Left lobe of liver (tissue), 2 donors: ENCODE measurements at regions not wholly inside any gene's neighbourhood (a gene's known extent, or its start where the extent isn't known, plus 50 kb on each side); places are given as distances from the start of the nearest gene placed in this dataset.
"Not testable (repeated sequence)": the region's sequence is repeated elsewhere in the genome, so short reads cannot be mapped to it uniquely, and the experiment has no call there.

Source experiments
- ATAC-seq: fragments of 200-7000 bp; cut with Tn5 transposase; one replicate; pipeline ENCODE4 v1.9.1; 2020; ENCODE audit warnings: mild to moderate bottlenecking, moderate library complexity
- DNase-seq: peaks from one replicate; pipeline ENCODE4 v3.0.0-alpha.2; 2020; ENCODE audit warnings: low spot score
- donor health status: DM: no; HTN: no; CAD: no; lungs with moderate emphysema.
- donor health status: DM: no; HTN: yes; CAD: no.

DNA sequence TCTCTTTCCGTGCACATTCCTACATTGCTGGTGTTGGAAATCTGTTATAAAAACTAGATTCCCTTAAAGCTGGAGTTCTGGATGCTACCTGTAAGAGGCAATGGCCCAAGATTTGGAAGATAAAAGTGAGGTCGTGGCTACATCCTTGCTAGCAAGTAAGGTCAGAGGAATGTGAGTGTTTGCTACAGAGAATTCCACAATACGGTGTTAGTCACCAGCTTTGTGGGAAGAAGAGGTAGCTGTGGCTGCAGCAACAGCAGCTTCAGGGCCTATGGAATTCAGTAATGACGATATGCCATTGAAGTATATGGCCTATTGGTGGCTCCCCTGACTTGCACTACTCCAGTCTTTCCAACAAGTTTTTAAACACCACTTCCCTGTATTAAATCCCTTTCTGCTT lies 227.7 kb upstream of the TMEM260 start:
- DNase-seq: no peak
- no peak for ATAC-seq

DNA sequence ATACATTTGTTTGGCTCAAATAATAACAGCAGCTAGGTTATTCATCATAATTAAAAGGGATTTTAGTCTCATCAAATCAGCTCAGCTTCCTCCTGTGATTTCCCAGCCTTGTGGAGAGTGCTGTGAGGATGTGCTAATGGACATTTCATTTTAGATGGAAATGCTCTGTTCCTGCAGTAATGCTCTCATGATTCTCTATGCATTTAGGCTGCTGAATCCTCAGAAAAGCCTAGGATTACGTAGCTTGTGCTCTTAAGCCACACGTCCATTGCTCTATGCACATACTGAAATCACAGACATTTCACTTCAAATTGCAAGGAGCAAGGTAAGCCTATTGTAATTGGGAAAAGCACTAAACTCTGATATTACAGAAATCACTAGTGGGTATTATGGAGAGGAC lies 226.6 kb upstream of the TMEM260 start:
- ATAC-seq (no peak), DNase-seq (no peak)

DNA sequence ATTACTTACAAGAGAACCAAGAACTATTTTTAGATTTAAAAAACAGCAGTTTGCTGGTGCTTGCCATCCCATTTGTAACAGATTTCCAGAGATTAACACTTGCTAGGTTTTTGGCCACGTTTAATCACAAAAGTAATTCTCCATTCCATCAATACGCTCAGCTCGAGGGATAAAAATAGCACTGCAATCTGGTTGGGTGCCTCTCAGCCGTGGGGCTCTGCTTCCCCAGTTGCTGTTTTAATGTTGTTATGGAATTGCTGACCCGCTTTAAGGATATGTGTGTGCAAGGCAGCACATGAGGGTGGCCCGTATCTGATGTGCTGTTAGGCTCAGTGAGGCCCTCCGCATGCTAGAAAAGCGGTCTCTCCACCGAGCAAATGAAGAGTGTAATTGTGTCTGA lies 222.2 kb upstream of the TMEM260 start:
- ATAC-seq (no peak), DNase-seq (no peak)

DNA sequence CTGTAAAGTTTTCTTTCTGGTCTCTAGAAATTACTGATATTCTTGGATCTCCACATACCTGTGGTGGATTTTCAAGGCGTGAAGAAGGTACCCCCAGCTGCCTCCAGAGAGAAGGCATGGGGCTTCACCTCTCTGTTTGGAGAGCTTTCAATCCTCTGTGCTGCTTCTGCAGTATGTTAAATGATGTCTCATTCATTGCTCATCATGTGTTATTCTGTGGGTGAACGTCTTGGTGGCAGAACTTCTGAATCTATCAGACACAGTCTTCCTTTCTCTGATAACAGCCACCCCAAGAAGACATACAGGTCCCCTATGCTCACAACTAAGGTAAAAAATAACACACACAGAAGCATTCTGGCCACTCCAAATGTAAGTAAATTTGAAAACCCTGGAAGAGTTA lies 221.3 kb upstream of the TMEM260 start:
- no peak for ATAC-seq
- no peak for DNase-seq

DNA sequence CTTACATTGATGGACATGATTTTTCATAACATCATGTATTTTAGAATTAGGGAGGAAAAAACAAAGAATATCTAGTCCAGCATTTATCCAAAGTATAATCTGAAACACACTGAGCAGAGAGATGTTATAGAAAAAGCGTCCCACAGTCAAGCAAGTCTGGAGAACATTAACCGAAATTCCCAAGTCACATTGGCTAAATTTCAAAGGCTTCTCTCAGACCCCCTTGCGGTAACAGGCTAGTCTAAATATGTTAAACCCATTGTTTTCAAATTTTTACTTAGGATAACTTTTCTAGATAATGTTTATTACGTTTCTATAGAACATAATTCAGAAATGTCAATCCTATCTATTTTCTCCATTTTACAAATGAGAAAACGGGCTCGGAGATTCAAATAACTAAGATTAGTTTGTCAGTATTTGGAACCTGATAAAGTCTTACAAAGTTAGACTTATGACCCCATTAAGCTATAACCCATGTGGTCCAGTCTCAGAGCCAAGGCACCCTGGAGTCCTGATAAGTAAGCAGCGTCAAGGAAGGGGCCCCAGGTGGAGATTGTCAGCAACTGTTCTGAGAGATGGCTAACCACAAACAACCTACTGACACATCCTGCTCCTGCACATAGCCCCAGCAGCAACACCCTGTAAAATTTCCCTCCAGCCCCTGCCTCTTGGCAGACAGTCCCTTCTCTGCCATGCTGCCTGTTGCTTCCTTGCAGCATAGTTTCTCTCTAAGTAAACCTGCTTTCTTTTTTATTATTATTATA lies 220.6 kb upstream of the TMEM260 start:
- DNase-seq (no peak), ATAC-seq (no peak)

DNA sequence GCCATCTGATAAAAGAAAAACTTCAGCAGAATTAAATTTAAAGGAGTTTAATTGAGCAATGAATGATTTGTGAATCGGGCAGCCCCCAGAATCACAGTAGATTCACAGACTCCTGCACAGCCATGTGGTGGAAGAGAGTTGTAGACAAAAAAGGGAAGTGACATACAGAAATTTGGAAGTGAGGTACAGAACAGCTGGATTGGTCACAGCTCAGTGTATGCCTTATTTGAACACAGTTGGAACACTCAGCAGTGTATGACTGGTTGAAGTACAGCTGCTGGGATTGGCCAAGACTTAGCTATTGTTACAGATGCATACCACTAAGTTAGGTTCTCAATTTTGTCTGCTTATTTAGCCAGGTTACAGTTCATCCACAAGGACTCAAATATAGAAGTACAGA lies 213.9 kb upstream of the TMEM260 start:
- ATAC-seq, DNase-seq: not testable (repeated sequence)

DNA sequence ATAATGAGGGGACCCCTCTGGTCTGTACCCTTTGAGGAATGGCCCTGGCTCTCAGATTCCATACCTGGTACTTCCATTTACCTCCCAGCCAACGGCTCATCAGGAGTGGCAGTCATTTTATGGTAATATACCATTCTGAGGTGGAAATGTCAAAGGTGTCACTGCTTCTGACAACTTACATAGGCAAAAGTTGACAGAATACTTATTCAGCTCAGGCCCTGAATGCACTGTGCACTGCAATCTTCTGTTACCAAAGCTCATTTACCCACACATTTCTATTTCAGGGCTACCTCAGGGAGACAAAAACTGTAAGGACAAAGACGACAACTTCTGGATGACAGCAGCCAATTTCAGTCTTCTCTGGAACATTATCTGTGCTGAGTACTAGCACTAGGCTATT lies 212.2 kb upstream of the TMEM260 start:
- ATAC-seq (no peak), DNase-seq (no peak)

DNA sequence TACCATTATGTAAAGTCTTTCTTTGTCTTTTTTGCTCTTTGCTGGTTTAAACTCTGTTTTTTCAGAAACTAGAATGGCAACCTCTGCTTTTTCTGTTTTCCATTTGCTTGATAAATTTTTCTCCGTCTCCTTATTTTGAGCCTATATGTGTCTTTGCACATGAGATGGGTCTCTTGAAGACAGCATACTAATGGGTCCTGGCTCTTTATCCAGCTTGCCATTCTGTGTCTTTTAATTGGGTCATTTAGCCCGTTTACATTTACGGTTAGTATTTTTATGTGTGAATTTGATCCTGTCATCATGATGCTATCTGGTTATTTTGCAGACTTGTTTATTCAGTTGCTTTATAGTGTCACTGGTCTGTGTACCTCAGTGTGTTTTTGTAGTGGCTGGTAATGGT lies 207.9 kb upstream of the TMEM260 start:
- ATAC-seq (no peak), DNase-seq (no peak)

DNA sequence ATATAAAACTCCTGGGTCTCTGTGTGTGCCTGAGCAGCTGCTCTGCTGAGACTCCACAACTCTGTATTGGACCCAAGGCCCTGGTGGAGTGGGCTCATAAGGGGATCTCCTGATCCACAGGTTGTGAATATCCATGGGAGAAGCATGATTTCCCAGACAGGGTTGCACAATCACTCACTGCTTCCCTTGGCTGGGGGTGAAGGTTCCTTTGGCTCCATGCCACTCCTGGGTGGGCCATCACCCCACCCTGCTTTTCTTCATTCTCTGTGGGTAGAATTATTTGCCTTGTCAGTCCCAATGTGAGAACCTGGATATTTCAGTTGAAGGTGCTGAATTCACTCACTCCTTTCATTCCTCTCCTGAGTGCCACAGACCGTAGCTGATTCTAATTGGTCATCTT lies 205.2 kb upstream of the TMEM260 start:
- DNase-seq (no peak), ATAC-seq (no peak)

DNA sequence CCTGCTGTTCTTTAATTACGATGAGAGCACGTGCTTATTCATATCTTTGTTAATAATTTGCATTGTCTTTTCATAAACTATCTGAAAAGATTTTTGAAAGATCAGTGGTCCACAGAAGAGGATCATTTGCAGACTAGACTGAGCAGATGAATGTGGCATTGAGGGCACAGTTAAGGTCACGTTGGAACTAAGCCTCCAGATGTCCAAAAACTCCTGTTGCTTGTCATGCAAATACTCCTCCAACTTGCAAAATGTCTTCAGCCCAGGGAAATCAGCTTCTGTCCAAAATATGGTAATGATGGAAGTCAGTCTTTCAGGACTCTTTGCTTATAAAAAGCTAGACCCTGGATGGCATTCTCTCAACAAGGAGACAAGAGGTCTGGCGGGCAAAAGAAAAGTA lies 201.6 kb upstream of the TMEM260 start:
- ATAC-seq (no peak), DNase-seq (no peak)

DNA sequence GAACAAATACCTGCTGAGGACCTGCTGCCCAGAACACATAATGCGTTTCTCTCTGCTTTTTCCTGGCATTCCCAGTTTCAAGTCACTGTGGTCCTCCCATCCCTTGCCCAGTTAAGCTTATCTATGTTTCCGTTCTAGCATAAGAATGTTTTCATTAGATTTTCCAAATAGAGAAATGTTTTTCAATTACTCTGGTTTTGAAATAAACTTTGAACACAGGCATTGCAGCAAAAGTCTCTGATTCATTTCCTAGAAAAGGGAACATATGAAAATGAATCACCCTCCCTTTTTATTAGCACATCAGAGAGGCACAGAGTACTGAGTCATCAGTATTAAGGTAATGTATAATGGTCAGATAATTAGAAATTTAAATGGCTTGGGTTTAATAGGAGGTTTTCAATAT lies 201.1 kb upstream of the TMEM260 start:
- no peak for ATAC-seq

DNA sequence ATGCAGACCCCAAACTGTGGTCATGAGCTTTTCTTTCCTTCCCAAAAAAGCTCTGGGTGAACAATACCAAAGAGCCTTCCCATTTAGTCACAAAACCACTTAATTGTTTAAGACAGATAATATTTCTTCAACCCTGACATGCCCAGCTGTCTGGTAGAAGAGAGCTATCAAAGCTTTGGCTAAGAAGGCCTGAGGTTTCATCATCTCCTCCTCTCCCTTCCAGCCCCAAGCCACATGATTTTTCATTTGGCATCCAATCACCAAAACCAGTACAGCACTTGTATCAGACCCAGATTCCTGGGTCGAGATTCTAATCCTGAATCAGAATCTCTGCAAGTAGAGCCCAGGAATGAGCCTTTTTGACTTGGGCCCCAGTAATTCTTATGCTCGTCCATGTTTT lies 199.6 kb upstream of the TMEM260 start:
- no peak for DNase-seq
- ATAC-seq: no peak

More for the DNA sequence above, 201.1 kb upstream of the TMEM260 start:
- DNase-seq: no peak

DNA sequence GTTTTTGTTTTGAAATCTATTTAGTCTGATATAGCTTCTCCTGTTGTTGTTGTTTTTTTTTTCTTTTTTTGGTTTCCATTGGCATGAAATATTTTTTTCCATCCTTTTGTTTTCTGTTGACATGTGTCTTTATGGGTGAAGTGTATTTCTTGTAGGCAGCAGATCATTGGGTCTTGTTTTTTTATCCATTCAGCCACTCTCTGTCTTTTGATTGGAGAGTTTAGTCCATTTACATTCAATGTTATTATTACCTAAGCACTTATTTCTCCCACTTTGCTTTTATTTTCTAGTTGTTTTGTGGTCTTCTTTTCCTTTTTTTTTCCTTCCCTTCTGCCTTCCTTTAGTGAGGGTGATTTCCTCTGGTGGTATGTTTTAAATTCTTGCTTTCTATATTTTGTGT lies 193.6 kb upstream of the TMEM260 start:
- DNase-seq (no peak), ATAC-seq (no peak)

DNA sequence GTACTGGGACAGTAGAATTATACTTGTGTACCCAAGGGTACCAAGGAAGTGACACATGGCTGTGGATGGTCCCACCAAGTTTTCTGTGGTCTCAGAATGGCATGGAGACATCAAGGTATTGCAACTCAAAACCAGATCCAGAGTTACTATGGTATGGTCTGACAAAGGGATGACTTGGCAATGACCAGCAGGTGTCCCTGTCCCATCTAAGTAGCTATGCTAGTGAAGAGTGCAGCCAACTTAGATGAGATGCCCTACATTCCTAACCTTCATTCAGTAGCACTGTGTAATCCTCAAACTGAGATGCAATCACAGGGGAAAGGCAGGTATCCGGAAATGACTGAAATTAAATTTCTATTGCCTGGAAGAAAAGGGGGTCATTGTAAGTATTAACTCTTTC lies 188.7 kb upstream of the TMEM260 start:
- DNase-seq (no peak), ATAC-seq (no peak)

DNA sequence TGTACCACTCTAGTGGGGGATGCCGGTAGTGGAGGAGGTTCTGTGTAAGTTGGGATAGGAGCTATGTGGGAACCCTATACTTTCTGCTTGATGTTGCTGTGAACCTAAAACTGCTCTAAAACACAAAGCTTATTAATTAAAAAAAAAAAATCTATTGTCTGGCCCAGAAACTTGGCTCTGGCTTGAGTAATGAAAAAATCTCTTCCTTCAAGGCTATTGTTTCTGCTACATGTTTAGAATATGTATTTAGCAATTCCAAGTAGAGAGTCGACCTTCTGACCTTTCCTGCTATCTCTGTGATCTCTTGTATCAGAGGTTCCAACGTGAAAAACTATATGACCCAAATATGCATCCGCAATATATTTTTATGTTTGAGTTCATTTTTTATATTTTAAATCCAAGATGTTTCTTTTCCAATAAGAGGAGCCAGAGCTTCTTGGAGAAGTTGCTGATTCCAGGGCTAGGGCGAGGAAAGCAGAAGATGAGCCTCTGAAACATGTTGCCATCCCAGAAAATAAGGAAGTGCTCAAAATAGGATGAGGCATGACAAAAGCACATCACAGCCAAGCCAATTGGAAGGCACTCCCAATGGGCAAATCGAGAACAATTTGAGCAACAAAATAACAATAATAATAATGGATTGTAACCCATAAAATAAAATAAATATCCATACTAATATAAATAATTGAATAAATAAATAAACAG lies 184.6 kb upstream of the TMEM260 start:
- DNase-seq: no peak
- ATAC-seq: no peak

DNA sequence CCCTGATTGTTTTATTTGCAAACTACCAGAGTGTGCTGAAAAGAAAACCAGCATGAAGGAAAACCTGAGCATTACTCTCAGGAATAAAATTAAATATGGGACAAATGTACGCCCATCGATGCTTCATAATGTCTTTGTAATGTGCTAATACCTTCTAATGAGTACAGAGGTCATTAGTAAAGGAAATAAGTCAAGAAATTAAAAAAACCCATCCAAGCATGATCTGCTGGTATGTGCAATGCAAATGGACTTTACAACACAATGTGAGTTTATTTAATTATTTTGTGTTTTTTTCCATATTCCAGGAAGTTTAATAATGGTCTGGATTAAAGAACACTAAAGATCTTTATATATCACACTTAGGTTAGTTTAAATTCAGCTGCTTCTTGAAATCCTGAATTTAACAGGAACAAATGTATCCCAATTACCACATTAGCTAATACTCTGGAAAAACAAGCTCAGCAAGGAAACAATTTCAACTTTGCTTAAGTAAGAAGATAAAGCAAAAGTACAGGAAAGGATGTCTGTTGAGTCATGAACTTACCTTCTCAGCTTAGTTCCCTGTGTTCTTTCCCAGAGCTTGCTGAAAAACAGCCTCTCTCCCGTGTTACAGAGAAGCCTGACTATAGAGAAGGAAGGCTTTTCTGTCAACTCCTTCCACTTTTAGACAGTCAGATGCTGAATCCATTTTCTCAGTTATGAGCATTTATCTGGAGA lies 179.3 kb upstream of the TMEM260 start:
- ATAC-seq (no peak), DNase-seq (no peak)

DNA sequence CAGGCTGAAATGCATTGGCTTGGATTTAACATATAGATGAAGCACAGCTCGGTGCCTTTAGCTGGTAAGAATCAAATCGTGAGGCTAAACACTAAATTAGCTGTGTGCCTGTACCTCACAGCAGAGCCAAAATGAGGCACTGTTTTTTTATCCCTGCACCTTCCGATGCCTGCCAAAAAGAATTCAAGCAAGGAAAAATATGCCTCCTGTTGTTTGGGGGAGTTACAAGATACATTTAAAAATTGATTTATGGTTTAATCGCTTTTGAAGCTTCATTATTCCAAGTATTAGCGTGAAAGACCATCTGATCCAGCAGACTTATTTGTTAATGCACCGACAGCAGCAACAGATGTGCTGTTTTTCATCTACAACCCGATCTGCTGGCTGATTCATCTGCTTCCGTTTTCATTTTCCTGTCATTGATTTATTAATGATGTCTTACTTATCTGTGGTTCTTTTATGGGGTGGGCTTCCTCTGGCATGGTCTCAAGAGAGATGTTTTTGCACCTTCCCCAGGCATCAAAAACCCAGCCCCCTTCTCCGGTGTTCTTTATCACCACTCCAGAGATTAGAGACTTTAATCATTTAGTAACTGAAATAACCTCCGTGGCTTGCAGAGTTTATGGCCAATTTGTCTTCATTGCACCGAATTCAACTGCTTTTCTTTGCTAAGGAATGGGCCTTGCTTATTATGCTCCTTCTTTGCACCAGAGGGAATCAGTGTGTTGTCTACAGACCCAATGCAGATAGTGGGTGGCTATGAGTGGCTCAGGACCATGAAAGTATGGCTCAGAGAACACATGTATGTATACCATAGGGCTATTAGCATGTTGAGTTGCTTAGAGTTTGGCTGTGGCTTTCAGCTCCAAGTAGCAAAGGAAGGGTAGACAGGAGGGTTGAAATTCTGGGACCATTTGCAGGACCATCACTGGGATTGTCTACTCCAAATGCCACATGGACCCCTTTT lies 166.8 kb upstream of the TMEM260 start:
- DNase-seq (no peak), ATAC-seq (no peak)

DNA sequence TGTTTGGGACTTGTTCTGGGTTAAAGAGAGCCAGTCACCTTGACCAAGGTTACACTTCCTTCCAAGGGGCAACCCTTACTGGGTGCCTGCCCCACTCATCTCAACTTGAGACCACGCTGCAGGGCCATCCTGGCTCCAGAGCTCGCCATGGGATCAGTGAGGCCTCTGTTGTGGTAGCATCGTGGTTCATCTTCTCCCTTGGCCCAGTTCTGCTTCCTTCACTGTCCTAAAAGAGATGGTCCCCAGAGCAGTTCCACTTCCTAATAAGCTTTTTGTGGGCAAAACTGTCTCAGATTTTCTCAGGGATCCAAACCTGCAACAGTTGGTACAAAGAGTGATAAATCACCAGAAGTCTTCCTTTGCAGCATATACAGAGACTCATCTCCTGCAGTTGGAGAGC lies 165.9 kb upstream of the TMEM260 start:
- DNase-seq (no peak), ATAC-seq (no peak)

DNA sequence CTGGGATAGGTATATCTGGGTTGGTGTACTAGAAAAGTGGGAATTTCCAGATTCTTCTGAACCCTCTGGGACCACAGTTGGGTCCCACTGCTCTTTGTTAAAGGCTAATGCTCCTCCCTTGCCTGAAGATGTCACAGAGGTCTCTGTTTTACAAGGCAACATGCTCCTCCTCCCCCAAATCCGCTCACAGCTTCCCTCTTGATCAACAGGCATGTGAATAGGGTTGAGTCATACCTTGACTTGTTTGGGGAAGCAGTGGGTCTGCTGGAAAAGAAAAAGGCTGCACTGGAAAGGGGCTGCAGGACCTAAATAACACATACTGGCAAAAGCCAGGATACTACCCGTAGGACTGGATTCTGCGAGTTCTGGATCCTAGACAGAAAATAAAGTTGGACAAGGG lies 165.4 kb upstream of the TMEM260 start:
- DNase-seq: no peak
- no peak for ATAC-seq

DNA sequence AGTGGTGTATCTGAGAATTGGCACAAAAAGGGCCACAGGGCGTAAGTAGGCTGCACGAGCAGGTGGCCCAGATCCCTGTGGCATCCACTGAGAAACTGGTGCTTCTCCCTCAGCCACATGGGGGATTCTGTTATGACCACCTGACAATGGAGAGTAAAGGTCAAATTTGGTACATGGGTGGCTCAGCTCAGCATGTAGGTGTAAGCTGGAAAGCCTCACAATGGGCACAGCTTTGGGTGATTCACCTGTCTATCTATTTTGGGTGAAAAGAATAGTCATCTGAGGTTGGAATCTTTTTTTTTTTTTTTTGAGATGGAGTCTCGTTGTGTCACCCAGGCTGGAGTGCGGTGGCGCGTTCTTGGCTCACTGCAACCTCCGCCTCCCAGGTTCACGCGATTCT lies 163.4 kb upstream of the TMEM260 start:
- DNase-seq (no peak), ATAC-seq (no peak)

DNA sequence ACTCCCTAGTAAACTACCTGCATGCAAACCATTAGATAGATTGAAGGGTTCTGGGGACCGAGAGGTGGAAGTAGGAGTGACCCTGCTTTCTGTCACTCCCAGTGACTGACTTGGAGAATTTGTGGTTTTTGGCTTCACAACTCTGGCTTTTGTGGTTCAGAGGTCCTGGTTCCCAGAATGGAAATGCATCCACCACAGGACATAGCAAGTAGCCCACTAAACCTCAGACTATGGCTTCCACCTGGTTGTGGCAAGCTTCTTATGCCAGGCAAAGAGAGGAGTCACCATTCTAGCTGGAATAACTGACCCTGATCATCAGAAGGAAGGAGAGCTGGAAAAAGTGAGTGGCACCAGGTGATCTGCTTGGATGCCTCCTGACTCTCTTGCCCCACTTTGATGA lies 162.4 kb upstream of the TMEM260 start:
- ATAC-seq: no peak

More for the DNA sequence above, 162.4 kb upstream of the TMEM260 start:
- no peak for DNase-seq
